Upper lobe of left lung (tissue), 6 donors: ENCODE measurements at regions not wholly inside any gene's neighbourhood (a gene's known extent, or its start where the extent isn't known, plus 50 kb on each side); places are given as distances from the start of the nearest gene placed in this dataset.
A peak's percentile ranks its signal among the peaks of the same experiment; 100 is the strongest.

Source experiments
- ATAC-seq, 2 donors: fragments of 200-7000 bp; cut with Tn5 transposase; one replicate each; pipeline ENCODE4 v1.9.1; 2022; ENCODE audit warnings: mild to moderate bottlenecking in 2 of 2, moderate library complexity in 2 of 2; ENCODE audit not compliant: low FRiP score in 2 of 2
- DNase-seq, 2 donors: peaks; one replicate each; pipeline ENCODE4 v3.0.0-alpha.2; 2019 to 2020
- H3K27ac ChIP-seq, 4 donors: fragments of 200-600 bp; sonication (generic); one replicate each; pipeline ENCODE4 v1.5.1; 2016 to 2019
- H3K27me3 ChIP-seq, 4 donors: fragments of 200-600 bp; sonication (generic); one replicate each; pipeline ENCODE4 v1.5.1; 2017 to 2019
- H3K36me3 ChIP-seq, 4 donors: fragments of 200-600 bp; sonication (generic); one replicate each; pipeline ENCODE4 v1.5.1; 2016 to 2019
- H3K4me1 ChIP-seq, 4 donors: fragments of 200-600 bp; sonication (generic); one replicate each; pipeline ENCODE4 v1.5.1; 2018 to 2019
- H3K4me3 ChIP-seq, 4 donors: fragments of 200-600 bp; sonication (generic); one replicate each; pipeline ENCODE4 v1.5.1; 2017 to 2019; ENCODE audit warnings: mild to moderate bottlenecking in 2 of 4, moderate library complexity in 1 of 4
- H3K9me3 ChIP-seq, 4 donors: fragments of 200-600 bp; sonication (generic); one replicate each; pipeline ENCODE4 v1.5.1; 2018 to 2019
- EP300 ChIP-seq, 4 donors: sonication (generic); formaldehyde crosslinking; IDR thresholded peaks; one replicate each; pipeline ENCODE4 v1.5.1; 2017; ENCODE audit warnings: antibody characterized with exemption in 4 of 4, control low read depth in 2 of 4
- POLR2A ChIP-seq, 4 donors: fragments of 450-650 bp; IDR thresholded peaks; one replicate each; pipeline ENCODE4 v1.5.1; 2016 to 2017; ENCODE audit warnings: antibody characterized with exemption in 4 of 4, mild to moderate bottlenecking in 2 of 4
- POLR2AphosphoS5 ChIP-seq, 2 donors: sonication (generic); formaldehyde crosslinking; IDR thresholded peaks; one replicate each; pipeline ENCODE4 v1.5.1; 2017; ENCODE audit warnings: antibody characterized with exemption in 2 of 2
- WGBS, 2 donors: methylation state at CpG; one replicate each; pipeline ENCODE4 v1.1.5; 2017 to 2018; 5-methylcytosine and 5-hydroxymethylcytosine counted together
- TF ChIP-seq, protein P1 (sequence below), 6 experiments: fragments of 450-650 bp in 4 of 6; fragments of 200-600 bp in 2 of 6; sonication (generic) in 2 of 6; IDR thresholded peaks; one replicate each; pipeline ENCODE4 v1.5.1; 2016 to 2019; ENCODE audit warnings: antibody characterized with exemption in 6 of 6
- donor health status: DM: no; HTN: no; CAD: no; lungs with moderate emphysema.
- donor health status: DM: no; HTN: yes; CAD: no; lungs with severe emphysema.

DNA sequence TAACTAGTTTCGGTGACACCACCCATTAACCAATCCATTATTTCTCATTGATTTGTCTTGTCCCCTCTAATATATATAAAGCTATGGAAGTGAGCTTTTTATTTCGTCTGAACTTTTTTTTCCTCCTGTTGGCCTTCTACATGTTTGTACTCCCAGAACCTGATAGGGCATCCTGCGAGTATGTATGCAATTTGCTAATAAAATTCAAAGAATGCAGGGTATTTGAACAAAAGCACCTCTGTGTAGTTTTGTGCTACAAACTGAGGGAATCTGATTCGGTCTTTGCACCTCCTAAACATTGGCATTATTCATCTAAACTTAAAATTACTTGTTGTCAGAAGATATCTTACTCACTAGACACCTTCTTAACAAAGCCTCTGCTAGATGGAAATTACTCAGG is 242.9 kb upstream of the TMEFF2 start:
- Histone ChIP-seq H3K4me3 (no peak overlapping the region), H3K4me1 (no peaks in the 10 kb centered on the region), H3K27ac (no peak overlapping the region), H3K36me3 (no peaks in the 10 kb centered on the region), H3K9me3 (no peaks in the 10 kb centered on the region), H3K27me3 (no peaks in the 10 kb centered on the region)
- TF ChIP-seq, protein P1, sequence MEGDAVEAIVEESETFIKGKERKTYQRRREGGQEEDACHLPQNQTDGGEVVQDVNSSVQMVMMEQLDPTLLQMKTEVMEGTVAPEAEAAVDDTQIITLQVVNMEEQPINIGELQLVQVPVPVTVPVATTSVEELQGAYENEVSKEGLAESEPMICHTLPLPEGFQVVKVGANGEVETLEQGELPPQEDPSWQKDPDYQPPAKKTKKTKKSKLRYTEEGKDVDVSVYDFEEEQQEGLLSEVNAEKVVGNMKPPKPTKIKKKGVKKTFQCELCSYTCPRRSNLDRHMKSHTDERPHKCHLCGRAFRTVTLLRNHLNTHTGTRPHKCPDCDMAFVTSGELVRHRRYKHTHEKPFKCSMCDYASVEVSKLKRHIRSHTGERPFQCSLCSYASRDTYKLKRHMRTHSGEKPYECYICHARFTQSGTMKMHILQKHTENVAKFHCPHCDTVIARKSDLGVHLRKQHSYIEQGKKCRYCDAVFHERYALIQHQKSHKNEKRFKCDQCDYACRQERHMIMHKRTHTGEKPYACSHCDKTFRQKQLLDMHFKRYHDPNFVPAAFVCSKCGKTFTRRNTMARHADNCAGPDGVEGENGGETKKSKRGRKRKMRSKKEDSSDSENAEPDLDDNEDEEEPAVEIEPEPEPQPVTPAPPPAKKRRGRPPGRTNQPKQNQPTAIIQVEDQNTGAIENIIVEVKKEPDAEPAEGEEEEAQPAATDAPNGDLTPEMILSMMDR (IDR thresholded peaks at IDR 0.05) = no peak
- TF ChIP-seq POLR2AphosphoS5 (IDR thresholded peaks at IDR 0.05) (no peak), POLR2A (IDR thresholded peaks at IDR 0.05) (no peak), EP300 (IDR thresholded peaks at IDR 0.05) (no peak)
- DNase-seq (no peak), ATAC-seq (no peak)
- WGBS, 2 donors = 60 to 67% methylated on average over 4 of the region's 4 CpGs

DNA sequence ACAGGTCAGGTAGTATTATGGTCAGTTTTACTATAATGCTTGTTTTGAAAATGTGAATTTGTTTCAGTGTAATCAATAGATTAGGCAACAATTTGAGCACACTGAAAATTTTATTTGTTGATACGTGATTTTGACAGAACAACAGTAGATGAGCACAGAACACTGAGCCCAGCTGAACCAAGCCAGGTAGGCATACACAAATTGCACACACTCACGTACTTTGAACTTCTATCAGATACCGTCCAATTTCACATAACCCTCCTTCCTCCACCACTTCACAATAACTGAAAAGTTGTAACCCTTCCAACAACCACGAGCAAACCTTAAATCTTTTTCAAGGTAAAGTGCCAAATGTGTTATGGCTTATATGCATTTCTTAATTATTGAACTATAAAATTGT is 229.5 kb upstream of the TMEFF2 start:
- DNase-seq = no peak
- no peak overlapping the region for H3K4me3 ChIP-seq
- 80 to 81% methylated on average over 4 of the region's 4 CpGs for WGBS, 2 donors
- H3K4me1 ChIP-seq = no peaks in the 10 kb centered on the region
- H3K9me3 ChIP-seq = no peaks in the 10 kb centered on the region
- H3K27me3 ChIP-seq = no peaks in the 10 kb centered on the region
- TF ChIP-seq, protein P1 (IDR thresholded peaks at IDR 0.05) = no peak
- TF ChIP-seq POLR2A (IDR thresholded peaks at IDR 0.05) = no peak
- TF ChIP-seq EP300 (IDR thresholded peaks at IDR 0.05) = no peak
- no peak for TF ChIP-seq POLR2AphosphoS5 (IDR thresholded peaks at IDR 0.05)
- no peak overlapping the region for H3K27ac ChIP-seq
- ATAC-seq = no peak
- no peaks in the 10 kb centered on the region for H3K36me3 ChIP-seq

DNA sequence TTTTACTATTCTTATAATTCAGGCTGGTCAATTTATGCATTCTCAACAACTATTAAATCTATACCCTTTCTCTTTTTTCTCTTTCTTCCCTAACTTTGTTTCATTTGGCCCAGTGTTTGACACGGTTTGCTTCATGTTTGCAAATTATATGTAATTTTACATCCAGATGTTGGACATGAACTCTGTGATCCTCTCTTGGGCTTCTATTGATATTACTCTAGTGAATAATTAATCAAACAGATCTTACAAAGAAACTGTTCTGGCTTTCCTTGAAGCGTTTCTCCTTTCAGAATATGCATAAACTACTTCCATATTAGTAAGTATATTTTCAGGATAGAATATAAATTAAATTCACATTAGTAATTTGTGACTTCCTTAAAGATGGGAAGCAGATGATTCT is 225.1 kb upstream of the TMEFF2 start:
- 74 to 88% methylated on average over 2 of the region's 2 CpGs for whole genome bisulfite sequencing, 2 donors
- no peak overlapping the region for H3K27ac ChIP-seq
- H3K4me3 ChIP-seq = no peak overlapping the region
- H3K27me3 ChIP-seq = no peaks in the 10 kb centered on the region
- H3K4me1 ChIP-seq = no peaks in the 10 kb centered on the region
- ATAC-seq (no peak), DNase-seq (no peak)
- H3K9me3 ChIP-seq = no peaks in the 10 kb centered on the region
- no peak for TF ChIP-seq POLR2A (IDR thresholded peaks at IDR 0.05)
- no peak for TF ChIP-seq EP300 (IDR thresholded peaks at IDR 0.05)
- no peak for TF ChIP-seq POLR2AphosphoS5 (IDR thresholded peaks at IDR 0.05)
- TF ChIP-seq, protein P1 (IDR thresholded peaks at IDR 0.05) = no peak
- no peaks in the 10 kb centered on the region for H3K36me3 ChIP-seq

DNA sequence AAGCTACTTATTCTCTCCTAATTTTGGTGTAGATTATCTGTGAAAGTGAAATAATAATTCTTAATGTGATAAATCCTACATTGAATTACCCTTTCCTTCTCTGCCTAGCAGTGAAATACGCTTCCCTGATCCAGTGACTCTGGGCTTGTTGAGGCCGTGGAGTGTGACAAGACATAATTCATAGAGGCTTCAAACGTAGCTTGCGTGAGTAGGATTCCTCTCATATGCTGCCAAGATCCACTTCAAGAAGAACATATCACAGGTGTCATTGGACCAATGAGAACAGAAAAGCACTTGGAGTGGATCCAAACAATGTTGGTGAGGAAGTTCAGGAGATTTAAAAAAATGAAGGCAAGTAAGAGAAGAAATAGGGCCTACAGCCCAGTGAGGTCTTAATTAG is 221.3 kb upstream of the TMEFF2 start:
- no peaks in the 10 kb centered on the region for H3K36me3 ChIP-seq
- TF ChIP-seq POLR2AphosphoS5 (IDR thresholded peaks at IDR 0.05) (no peak), EP300 (IDR thresholded peaks at IDR 0.05) (no peak)
- TF ChIP-seq, protein P1 (IDR thresholded peaks at IDR 0.05) = no peak
- peaks cover 0 to 4% (median 0%) of the 10 kb centered on the region in 4 donors for H3K9me3 ChIP-seq
- no peak for DNase-seq
- no peak overlapping the region for H3K27ac ChIP-seq
- no peak overlapping the region for H3K4me3 ChIP-seq
- no peaks in the 10 kb centered on the region for H3K4me1 ChIP-seq
- no peaks in the 10 kb centered on the region for H3K27me3 ChIP-seq
- no peak for ATAC-seq
- 41 to 43% methylated on average over 4 of the region's 4 CpGs for WGBS, 2 donors

DNA sequence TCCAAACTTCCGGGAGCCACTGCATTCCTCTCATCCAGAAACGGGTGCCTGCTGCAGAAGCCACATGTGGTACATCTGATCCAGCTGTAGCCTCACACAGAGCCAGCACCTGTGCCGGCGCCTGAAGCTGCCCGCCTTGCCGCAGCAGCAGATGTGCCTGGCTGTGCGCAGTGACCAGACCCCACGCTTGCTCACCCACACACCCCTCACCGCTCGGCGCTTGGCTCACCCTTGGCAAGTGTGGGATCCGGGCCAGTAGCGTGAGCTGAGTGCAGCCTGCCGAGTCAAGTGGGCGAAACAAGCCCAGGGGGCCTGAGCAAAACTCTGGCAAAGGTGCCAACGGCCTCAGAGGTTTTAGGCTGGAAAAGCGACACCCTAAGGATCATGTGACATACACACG is 220.1 kb upstream of the TMEFF2 start:
- Histone ChIP-seq H3K4me3 (no peak overlapping the region), H3K27ac (no peak overlapping the region), H3K36me3 (no peaks in the 10 kb centered on the region), H3K9me3 (peaks cover 0 to 4% (median 0%) of the 10 kb centered on the region in 4 donors), H3K27me3 (no peaks in the 10 kb centered on the region), H3K4me1 (no peaks in the 10 kb centered on the region)
- 87 to 88% methylated on average over 17 to 18 of the region's 18 CpGs for WGBS, 2 donors
- TF ChIP-seq, protein P1 (IDR thresholded peaks at IDR 0.05) = no peak
- TF ChIP-seq EP300 (IDR thresholded peaks at IDR 0.05) = no peak
- no peak for TF ChIP-seq POLR2A (IDR thresholded peaks at IDR 0.05)
- TF ChIP-seq POLR2AphosphoS5 (IDR thresholded peaks at IDR 0.05) = no peak
- ATAC-seq (peak; percentile 26 to 51), DNase-seq (peak; percentile 15 to 67)
